NB4 (cell line): ENCODE measurements at regions not wholly inside any gene's neighbourhood (a gene's known extent, or its start where the extent isn't known, plus 50 kb on each side); places are given as distances from the start of the nearest gene placed in this dataset.

Source experiments
- CTCF ChIP-seq: IDR thresholded peaks from one replicate; pipeline ENCODE4 v1.5.1; 2012; ENCODE audit warnings: low read depth, low read length
- MYC ChIP-seq: IDR thresholded peaks from 2 replicates; pipeline ENCODE4 v1.6.1; 2011; ENCODE audit warnings: low read depth, low read length
- POLR2A ChIP-seq: IDR thresholded peaks from 2 replicates; pipeline ENCODE4 v1.6.1; 2011; ENCODE audit warnings: mild to moderate bottlenecking; ENCODE audit not compliant: insufficient read length; ENCODE audit errors: extremely low read depth

GRCh38 chr2:21326152-21326551, 202.4 kb downstream of the TDRD15 start:
- TF ChIP-seq POLR2A = no peak
- TF ChIP-seq CTCF = no peak
- TF ChIP-seq MYC = no peak
